ENCODE measurements at regions not wholly inside any gene's neighbourhood (a gene's known extent, or its start where the extent isn't known, plus 50 kb on each side); places are given as distances from the start of the nearest gene placed in this dataset.

GRCh38 chr2:66093371-66093770 is 341.6 kb upstream of the MEIS1 start:
- Mint-ChIP-seq H3K27me3 (ENCODE audit: low read depth) (no peaks in the 10 kb centered on the region), H3K4me3 (no peak overlapping the region), H3K4me1 (no peaks in the 10 kb centered on the region), H3K27ac (ENCODE audit: unreplicated experiment) (no peak overlapping the region), H3K9me3 (peaks cover 14% of the 10 kb centered on the region), H3K36me3 (ENCODE audit: low read depth) (peaks cover 5% of the 10 kb centered on the region)
- DNase-seq (ENCODE audit: low read depth, low spot score): no peak
- no peak for TF ChIP-seq CTCF (conservative IDR thresholded peaks at IDR 0.05)

DNA sequence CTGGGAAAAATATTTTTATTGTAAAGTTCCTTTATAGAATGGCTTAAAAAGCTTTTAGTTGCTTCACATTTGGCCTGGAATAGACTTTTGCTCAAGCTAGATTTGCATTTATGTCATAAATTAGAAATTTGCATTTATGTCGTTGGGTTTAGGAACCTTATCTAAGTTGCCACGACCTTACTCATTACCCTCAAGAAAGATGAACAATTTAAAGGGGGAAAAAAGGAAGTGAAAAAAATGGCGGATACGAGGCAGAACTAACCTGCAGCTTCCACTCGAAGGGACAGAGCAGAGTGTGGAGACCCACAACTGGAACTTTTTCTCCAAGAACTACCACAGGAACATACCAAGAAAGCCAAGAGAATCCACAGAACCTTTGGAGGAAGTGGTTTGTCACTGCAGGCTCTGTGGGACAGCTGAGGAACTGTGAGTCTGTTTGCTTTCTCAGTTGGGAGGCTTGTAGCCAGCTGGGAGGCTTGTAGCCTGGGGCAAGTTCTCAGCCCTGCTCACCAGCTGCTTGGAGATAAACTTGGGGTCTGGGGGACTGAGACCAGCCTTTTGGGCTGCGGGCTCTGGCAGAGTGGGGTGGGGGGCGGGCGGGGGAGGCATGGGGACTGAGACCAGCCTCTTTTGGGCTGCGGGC is 349.9 kb upstream of the MEIS1 start:
- TF ChIP-seq CTCF (conservative IDR thresholded peaks at IDR 0.05): no peak
- DNase-seq (ENCODE audit: low read depth, low spot score): no peak
- H3K27ac Mint-ChIP-seq (ENCODE audit: unreplicated experiment): no peak overlapping the region
- H3K36me3 Mint-ChIP-seq (ENCODE audit: low read depth): peaks cover 3% of the 10 kb centered on the region
- H3K9me3 Mint-ChIP-seq: peaks cover 23% of the 10 kb centered on the region
- H3K27me3 Mint-ChIP-seq (ENCODE audit: low read depth): no peaks in the 10 kb centered on the region
- peaks cover 7% of the 10 kb centered on the region for H3K4me1 Mint-ChIP-seq
- no peak overlapping the region for H3K4me3 Mint-ChIP-seq

- TF ChIP-seq CTCF (conservative IDR thresholded peaks at IDR 0.05): no peak
- DNase-seq (ENCODE audit: low read depth, low spot score): no peak
- Mint-ChIP-seq H3K36me3 (ENCODE audit: low read depth) (no peaks in the 10 kb centered on the region), H3K9me3 (peaks cover 10% of the 10 kb centered on the region), H3K4me1 (peaks cover 12% of the 10 kb centered on the region), H3K4me3 (no peak overlapping the region), H3K27ac (ENCODE audit: unreplicated experiment) (no peak overlapping the region), H3K27me3 (ENCODE audit: low read depth) (no peaks in the 10 kb centered on the region)
These were observed 352.3 kb upstream of the MEIS1 start for GRCh38 chr2:66082581-66082980.

DNA sequence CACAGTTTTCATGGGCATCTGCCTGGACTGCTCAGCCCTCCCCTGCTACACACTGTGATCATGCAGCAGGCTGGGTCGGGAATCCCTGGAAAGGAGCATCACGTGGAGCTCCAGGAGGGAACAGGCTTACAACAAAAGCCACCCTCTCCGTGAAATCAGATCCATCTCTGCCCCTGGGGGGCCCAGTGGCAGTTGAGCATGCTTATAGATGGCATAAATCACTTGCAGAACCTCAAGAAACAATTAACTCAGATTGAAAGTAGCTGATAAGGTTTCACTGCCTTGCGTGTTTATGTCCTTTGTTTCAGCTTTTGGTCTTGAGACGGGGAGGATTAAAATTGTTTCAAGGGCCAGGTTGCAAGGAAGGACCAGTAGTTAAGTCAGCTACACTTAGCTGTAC is 354.8 kb upstream of the MEIS1 start:
- H3K36me3 Mint-ChIP-seq (ENCODE audit: low read depth): no peaks in the 10 kb centered on the region
- H3K27ac Mint-ChIP-seq (ENCODE audit: unreplicated experiment): peak overlapping the region; percentile 20
- peaks cover 17% of the 10 kb centered on the region for H3K4me1 Mint-ChIP-seq
- TF ChIP-seq CTCF (conservative IDR thresholded peaks at IDR 0.05): no peak
- no peak for DNase-seq (ENCODE audit: low read depth, low spot score)
- H3K27me3 Mint-ChIP-seq (ENCODE audit: low read depth): no peaks in the 10 kb centered on the region
- no peaks in the 10 kb centered on the region for H3K9me3 Mint-ChIP-seq
- no peak overlapping the region for H3K4me3 Mint-ChIP-seq

- Mint-ChIP-seq H3K9me3 (peaks cover 2% of the 10 kb centered on the region), H3K4me1 (peaks cover 22% of the 10 kb centered on the region), H3K4me3 (no peak overlapping the region), H3K27me3 (ENCODE audit: low read depth) (no peaks in the 10 kb centered on the region), H3K27ac (ENCODE audit: unreplicated experiment) (no peak overlapping the region), H3K36me3 (ENCODE audit: low read depth) (no peaks in the 10 kb centered on the region)
- no peak for DNase-seq (ENCODE audit: low read depth, low spot score)
- TF ChIP-seq CTCF (conservative IDR thresholded peaks at IDR 0.05): no peak
These were observed 361.8 kb upstream of the MEIS1 start for GRCh38 chr2:66073172-66073571.

Measured in neural crest cell (in vitro differentiated cells).